MG63 (cell line): ENCODE measurements at regions not wholly inside any gene's neighbourhood (a gene's known extent, or its start where the extent isn't known, plus 50 kb on each side); places are given as distances from the start of the nearest gene placed in this dataset.

Source experiments
- DNase-seq: peaks from one replicate; pipeline ENCODE4 v3.0.0-alpha.2; 2020
- H3K27me3 ChIP-seq: fragments of 250-450 bp; sonication (Bioruptor Pico); 2 replicates; pipeline ENCODE4 v1.5.1; 2020; ENCODE audit warnings: mild to moderate bottlenecking, moderate library complexity
- H3K36me3 ChIP-seq: fragments of 250-450 bp; sonication (Bioruptor Pico); 2 replicates; pipeline ENCODE4 v1.5.1; 2020; ENCODE audit warnings: mild to moderate bottlenecking, moderate library complexity
- H3K4me3 ChIP-seq: fragments of 250-450 bp; sonication (Bioruptor Pico); 2 replicates; pipeline ENCODE4 v1.5.1; 2020; ENCODE audit warnings: mild to moderate bottlenecking, moderate library complexity
- H3K9me3 ChIP-seq: fragments of 250-450 bp; sonication (Bioruptor Pico); 2 replicates; pipeline ENCODE4 v1.5.1; 2020; ENCODE audit warnings: mild to moderate bottlenecking, moderate library complexity

DNA sequence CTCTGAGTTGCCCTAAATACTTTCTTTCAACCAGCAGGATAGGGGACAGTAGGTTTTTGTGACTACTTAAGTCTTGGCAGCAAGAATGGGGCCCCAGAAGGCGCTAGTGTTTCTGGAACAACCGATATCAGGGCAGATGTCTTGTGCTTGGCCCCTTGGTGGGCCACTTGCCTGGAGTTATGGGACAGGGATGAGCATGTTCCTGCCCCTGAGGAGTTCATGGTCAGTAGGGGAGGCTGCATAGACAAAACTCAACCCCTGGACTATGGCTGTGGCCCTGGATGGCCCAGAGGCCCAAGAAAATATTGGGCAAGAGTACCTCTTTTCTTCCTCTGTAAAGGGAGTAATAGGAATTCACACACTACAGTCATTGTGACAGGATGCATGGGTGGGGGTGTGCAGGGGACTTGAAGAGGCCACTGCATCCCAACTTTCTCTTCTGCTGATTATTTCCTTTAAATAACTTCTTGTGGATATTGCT is 57.7 kb upstream of the IGFBP3 start:
- DNase-seq = peak; percentile 32
- Histone ChIP-seq H3K9me3 (peaks cover 17% of the 10 kb centered on the region), H3K4me3 (peak overlapping the region; percentile 12), H3K27me3 (no peaks in the 10 kb centered on the region), H3K36me3 (no peaks in the 10 kb centered on the region)

DNA sequence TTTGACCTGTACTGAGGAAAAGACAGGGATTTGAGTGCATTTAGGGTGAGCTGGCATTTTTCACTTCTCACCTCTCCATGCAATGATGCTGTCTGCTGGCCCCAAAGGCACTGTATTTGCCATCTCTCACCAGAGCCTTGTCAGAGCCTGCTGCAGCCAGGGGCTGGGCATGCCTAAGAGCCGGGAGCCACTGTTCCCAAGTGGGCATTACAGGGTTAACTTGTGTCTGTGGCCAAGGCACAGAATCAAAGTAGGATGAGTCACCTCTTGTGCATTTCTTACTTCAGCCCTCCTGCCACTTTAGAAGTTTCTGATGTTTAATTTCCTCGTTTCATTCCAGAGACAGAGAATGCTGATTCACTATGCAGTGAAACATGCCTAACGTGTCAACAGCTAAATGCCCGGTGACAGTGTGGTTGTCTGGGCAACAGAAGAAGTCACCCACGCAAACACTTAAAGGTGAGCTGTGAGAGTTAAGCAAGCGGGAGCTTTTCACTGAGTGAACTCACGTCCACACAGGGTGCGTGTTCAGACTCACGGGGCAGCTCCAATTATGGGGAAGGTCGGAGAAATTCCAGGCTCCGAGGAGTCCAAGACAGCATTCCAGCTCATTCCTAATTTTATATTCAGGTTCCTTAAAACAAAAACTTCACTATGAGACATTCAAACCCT is 57.1 kb upstream of the IGFBP3 start:
- H3K9me3 ChIP-seq = peaks cover 17% of the 10 kb centered on the region
- no peaks in the 10 kb centered on the region for H3K27me3 ChIP-seq
- DNase-seq = peak; percentile 90
- no peaks in the 10 kb centered on the region for H3K36me3 ChIP-seq
- peak overlapping the region; percentile 12 for H3K4me3 ChIP-seq

DNA sequence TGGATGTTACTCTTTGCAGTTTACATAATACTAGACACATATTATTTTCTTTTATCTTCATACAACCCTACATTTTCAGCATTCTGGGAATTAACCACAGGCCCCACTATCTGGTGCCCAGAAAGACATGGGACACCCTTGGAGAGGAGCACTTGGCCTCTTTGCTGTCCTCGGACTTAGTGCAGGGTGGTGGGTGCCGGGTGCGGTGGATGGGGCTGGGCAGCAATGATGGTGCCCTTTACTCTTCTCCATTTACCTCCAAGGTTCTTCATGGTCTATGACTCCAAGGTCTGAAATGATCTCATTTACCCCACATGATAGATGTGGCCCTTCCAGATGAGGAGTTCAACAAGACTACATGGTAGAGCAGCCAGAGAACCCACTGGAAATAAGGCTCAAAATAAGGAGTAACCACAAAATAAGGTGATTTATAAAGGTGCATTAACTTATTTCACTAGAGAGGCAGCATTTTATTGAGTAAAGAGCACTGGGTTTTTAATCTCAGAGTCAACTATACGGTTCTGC is 56.2 kb upstream of the IGFBP3 start:
- no peaks in the 10 kb centered on the region for H3K36me3 ChIP-seq
- no peak for DNase-seq
- H3K27me3 ChIP-seq = no peaks in the 10 kb centered on the region
- H3K4me3 ChIP-seq = no peak overlapping the region
- H3K9me3 ChIP-seq = peaks cover 12% of the 10 kb centered on the region

DNA sequence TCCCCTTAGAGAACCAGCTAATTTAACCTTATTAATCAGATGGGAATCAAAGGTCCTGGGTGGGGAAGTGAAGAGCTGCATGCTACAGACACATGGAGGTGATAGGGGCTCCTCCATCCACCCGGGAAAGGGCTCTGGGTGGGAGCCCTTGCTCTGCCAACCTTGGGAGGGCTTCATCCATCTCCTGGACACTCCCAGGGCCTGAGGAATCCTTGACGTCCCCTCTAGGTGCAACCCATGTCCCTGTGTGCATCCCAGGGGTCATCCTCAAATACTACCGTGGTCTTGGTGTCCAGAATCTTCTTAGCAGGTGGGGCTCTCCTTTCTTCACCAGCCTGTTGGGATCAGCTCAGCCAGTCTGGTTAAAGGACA is 55.4 kb upstream of the IGFBP3 start:
- Histone ChIP-seq H3K9me3 (peaks cover 7% of the 10 kb centered on the region), H3K4me3 (no peak overlapping the region), H3K27me3 (no peaks in the 10 kb centered on the region), H3K36me3 (no peaks in the 10 kb centered on the region)
- no peak for DNase-seq

DNA sequence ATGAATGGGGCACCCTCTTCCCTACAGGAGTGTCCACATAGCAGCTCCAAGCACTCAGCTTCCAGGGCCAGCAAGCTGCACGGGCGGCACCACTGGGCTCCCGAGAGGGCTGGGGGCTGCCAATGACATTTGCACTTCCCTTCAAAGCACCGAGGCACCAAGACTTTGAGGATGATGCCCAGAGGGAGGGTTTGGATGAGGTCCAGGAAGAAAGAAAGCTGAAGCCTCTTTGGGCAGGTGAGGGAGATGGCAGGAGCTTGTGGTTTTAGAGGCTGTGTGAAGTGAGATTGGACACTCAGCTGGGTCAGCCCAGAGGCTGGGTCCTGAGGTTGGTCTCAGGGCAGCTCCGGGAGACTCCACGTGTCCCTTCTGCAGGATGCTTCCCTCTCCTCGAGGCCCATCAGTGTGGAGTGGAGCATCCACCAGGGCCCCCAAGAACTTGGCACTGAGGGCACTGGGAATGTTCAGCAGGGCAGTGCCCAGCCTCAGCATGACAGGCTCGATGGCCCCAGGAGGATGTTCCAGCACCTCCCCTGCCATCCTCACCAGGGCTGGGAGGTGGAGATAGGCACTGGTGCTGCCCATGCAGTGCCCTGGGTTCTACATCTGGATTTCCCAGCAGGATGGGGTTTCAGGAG is 54.9 kb upstream of the IGFBP3 start:
- no peak for DNase-seq
- no peaks in the 10 kb centered on the region for H3K27me3 ChIP-seq
- peaks cover 7% of the 10 kb centered on the region for H3K9me3 ChIP-seq
- no peaks in the 10 kb centered on the region for H3K36me3 ChIP-seq
- no peak overlapping the region for H3K4me3 ChIP-seq

DNA sequence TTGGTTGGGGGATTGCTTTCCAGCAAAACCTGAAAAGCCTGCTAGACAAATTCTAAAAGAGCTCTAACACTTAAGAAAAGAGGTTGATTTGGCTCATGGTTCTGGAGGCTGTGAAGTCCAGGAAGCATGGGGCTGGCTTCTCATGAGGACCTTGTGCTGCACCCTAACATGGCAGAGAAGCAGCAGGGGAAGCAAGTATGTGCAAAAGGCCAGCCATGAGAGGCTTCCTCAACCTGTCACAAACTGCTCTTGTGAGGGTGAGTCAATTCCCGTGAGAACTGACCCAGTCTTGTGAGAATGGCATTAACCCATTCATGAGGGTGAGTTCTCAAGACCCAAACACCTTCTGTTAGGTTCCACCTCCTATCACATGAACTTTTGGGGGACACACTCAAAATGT is 54.3 kb upstream of the IGFBP3 start:
- DNase-seq = no peak
- Histone ChIP-seq H3K4me3 (no peak overlapping the region), H3K36me3 (no peaks in the 10 kb centered on the region), H3K27me3 (no peaks in the 10 kb centered on the region), H3K9me3 (peaks cover 7% of the 10 kb centered on the region; the same call in 1 of the 2 replicates)

DNA sequence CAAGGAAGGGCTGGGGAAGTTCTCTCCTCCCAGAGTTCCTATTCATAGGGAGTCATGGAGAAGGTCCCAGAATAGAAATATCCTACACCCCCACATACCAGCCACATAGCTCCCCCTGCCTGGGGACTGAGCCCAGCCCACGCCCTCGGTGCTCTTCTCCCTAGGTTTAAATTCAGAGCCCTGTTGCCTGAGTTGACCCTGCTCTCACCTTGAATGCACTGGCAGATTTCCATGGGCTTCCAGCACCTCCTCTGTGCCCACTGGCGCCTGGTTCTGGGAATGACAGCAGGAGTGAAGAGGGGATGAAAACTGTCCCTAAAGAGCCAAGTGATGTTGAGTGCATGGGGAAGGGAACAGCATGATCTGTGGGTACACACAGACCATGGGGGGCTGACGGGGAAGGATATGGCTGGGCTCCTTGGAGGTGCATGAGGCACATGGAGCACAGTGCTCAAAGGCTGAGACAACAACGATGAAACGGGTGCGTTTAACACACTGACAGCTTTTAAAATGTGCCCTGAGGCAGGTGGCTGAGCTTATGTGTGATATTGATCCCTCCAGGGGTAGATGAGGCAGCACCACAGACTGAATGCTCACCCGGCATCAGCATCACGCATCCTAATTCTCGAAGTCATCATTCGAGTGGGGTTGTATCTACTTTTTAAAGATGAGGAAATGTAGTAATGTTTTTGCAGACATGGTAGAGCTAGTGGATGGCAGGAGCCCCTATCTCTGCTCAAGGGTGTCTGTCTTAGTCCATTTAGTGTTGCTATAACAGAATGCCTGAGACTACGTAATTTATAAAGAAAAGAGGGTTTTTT is 53.7 kb upstream of the IGFBP3 start:
- no peak overlapping the region for H3K4me3 ChIP-seq
- DNase-seq = no peak
- no peaks in the 10 kb centered on the region for H3K36me3 ChIP-seq
- H3K27me3 ChIP-seq = no peaks in the 10 kb centered on the region
- peaks cover 7% of the 10 kb centered on the region; the same call in 1 of the 2 replicates for H3K9me3 ChIP-seq

DNA sequence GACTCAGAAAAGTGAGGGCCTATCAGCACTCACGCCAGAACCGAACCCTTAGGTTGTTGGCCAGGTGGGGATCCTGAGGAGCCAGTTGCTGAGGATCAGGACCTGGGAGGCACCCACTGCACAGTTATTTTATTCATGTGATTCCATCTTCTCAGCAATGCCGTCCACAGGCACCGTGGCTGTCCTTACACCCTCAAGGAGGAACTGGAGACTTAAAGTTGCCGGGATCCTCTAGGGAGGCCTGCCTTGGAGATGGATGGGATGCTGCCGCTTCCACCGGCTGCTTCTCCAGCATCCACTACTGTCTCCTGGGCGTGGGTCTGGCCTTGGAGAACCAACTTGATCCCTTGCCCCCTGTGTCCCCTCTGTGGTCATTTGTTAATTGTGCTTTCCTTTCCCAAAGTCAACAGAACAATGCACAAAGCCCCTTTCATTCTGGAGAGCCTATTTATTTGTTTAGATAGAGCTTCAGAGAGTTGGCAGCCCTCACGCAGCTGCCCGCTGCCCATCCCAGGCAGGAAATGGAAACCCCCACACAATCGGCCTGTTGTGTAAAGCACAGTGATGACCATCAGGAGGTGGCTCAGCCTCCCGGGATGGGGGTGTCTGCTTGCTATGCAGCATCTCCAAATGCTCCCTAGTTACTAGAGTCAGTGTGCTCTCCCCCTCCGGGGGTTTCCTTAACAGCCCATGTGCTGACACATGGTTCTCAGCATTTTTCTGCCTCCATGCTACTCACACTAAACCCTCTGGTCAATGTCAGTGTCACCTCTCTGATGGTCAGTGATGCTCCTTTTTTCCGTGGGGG is 52.9 kb upstream of the IGFBP3 start:
- H3K36me3 ChIP-seq = no peaks in the 10 kb centered on the region
- no peaks in the 10 kb centered on the region for H3K27me3 ChIP-seq
- no peak overlapping the region for H3K4me3 ChIP-seq
- peaks cover 7% of the 10 kb centered on the region; the same call in 1 of the 2 replicates for H3K9me3 ChIP-seq
- DNase-seq = peak; percentile 35

DNA sequence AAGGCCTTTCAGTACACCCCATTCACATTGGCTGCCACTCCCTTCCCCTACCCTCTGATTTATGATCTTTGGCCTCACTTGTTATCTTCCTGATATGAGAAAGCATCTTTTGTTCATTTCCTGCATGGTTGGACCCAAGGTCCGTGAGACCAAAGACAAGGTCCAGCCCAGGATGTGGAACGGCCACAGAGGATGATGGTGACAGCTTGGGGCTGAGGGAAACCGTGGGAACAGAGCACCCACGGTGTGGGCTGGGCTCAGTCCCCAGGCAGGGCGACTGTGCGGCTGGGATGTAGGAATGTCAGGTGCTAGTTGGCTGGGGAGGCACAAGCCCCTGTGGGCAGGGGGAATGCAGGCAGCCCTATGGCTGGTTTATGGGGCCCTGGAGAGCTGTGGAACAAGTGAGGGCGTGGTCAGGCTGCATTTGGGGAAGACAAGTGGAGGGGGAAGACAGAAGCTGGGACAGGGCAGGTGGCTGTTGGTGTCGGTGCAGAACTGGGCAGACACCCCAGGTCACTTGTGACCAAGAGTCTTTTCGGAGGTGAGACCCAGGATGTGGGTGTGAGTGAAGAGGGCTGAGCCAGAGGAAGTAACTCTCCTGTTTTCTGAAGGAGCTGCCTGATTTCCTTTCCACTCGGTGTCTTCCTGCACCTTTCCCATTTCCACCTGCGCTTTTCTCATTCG is 51.7 kb upstream of the IGFBP3 start:
- H3K9me3 ChIP-seq = peaks cover 7% of the 10 kb centered on the region; the same call in 1 of the 2 replicates
- H3K27me3 ChIP-seq = no peaks in the 10 kb centered on the region
- no peaks in the 10 kb centered on the region for H3K36me3 ChIP-seq
- no peak for DNase-seq
- no peak overlapping the region for H3K4me3 ChIP-seq

DNA sequence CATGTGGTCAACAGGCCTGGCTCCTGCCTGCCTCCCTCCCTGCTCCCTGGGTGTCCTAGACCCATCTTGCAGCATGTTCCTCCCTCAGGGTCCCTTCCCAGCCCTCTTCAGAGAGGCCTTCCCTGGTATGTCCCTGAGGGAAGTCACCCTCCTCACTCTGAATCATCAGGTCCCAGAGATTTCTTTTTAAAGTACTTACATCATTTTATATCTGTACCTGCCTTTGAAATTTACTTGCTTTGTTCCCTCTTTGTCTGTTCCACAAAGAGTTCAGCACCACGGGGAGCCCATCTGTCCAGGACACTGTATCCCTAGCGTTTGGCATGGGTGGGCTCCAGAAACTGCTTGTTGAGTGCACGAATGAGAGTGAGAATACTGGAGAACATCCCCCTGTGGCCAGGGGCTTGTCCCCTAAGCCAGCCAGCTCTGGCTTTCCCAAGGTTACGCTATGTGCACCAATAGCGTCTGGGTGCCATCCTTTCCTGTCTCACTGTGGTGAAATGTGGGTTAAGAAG is 50.6 kb upstream of the IGFBP3 start:
- no peak for DNase-seq
- Histone ChIP-seq H3K27me3 (no peaks in the 10 kb centered on the region), H3K9me3 (peaks cover 6% of the 10 kb centered on the region; the same call in 1 of the 2 replicates), H3K4me3 (no peak overlapping the region), H3K36me3 (no peaks in the 10 kb centered on the region)

DNA sequence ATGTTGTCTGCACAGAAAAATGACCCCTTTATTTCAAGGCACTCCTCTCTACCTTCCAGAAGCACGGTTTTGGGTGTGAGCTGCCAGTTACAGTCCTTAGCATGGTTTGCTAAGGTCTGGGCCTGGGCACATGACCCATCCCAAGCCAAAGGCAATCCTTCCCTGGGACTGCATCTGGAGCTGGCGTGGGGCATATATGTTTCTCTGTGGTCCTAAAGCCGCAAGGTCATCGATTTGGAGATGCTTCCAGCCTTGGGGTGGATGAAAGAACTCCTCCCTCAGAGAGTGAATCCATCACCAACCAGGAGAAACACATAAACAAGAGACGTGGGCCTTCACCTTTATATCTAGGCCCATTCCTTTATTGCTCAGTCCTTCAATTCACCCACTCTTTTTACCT is 50.1 kb upstream of the IGFBP3 start:
- H3K27me3 ChIP-seq = no peaks in the 10 kb centered on the region
- no peaks in the 10 kb centered on the region for H3K36me3 ChIP-seq
- peaks cover 4% of the 10 kb centered on the region; the same call in 1 of the 2 replicates for H3K9me3 ChIP-seq
- no peak overlapping the region for H3K4me3 ChIP-seq
- no peak for DNase-seq
